Neural cell (in vitro differentiated cells): ENCODE measurements at regions not wholly inside any gene's neighbourhood (a gene's known extent, or its start where the extent isn't known, plus 50 kb on each side); places are given as distances from the start of the nearest gene placed in this dataset.

ENCODE experiments used
- EP300 ChIP-seq: fragments of 450-650 bp; conservative IDR thresholded peaks from 2 replicates; pipeline ENCODE4 v1.6.1; 2014; ENCODE audit warnings: antibody characterized with exemption, mild to moderate bottlenecking, moderate library complexity; ENCODE audit not compliant: poor library complexity, severe bottlenecking
- POLR2AphosphoS5 ChIP-seq: IDR thresholded peaks from 2 replicates; pipeline ENCODE4 v1.6.1; 2012
- TF ChIP-seq, protein P1 (sequence below): fragments of 450-650 bp; IDR thresholded peaks from 2 replicates; pipeline ENCODE4 v1.5.1; 2014; ENCODE audit warnings: antibody characterized with exemption, mild to moderate bottlenecking, moderate library complexity; ENCODE audit not compliant: poor library complexity, severe bottlenecking

GRCh38 chr12:58681730-58682129, 238.6 kb downstream of the LRIG3 start:
- TF ChIP-seq, protein P1, sequence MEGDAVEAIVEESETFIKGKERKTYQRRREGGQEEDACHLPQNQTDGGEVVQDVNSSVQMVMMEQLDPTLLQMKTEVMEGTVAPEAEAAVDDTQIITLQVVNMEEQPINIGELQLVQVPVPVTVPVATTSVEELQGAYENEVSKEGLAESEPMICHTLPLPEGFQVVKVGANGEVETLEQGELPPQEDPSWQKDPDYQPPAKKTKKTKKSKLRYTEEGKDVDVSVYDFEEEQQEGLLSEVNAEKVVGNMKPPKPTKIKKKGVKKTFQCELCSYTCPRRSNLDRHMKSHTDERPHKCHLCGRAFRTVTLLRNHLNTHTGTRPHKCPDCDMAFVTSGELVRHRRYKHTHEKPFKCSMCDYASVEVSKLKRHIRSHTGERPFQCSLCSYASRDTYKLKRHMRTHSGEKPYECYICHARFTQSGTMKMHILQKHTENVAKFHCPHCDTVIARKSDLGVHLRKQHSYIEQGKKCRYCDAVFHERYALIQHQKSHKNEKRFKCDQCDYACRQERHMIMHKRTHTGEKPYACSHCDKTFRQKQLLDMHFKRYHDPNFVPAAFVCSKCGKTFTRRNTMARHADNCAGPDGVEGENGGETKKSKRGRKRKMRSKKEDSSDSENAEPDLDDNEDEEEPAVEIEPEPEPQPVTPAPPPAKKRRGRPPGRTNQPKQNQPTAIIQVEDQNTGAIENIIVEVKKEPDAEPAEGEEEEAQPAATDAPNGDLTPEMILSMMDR, result no peak
- no peak for TF ChIP-seq EP300
- TF ChIP-seq POLR2AphosphoS5, result no peak
